H54 (cell line): ENCODE measurements at regions not wholly inside any gene's neighbourhood (a gene's known extent, or its start where the extent isn't known, plus 50 kb on each side); places are given as distances from the start of the nearest gene placed in this dataset.

Experiments
- DNase-seq: peaks from one replicate; pipeline ENCODE4 v3.0.0; 2011; ENCODE audit warnings: low spot score, mixed read lengths; ENCODE audit not compliant: insufficient read length
- FAIRE-seq: peaks from 3 replicates; lab custom pipeline; 2011; peaks lifted over from hg19 to GRCh38; lab: Jason Lieb, UNC
- POLR2A ChIP-seq: IDR thresholded peaks from 2 replicates; pipeline ENCODE4 v1.6.1; 2011; ENCODE audit warnings: low read depth, mild to moderate bottlenecking, low read length

DNA sequence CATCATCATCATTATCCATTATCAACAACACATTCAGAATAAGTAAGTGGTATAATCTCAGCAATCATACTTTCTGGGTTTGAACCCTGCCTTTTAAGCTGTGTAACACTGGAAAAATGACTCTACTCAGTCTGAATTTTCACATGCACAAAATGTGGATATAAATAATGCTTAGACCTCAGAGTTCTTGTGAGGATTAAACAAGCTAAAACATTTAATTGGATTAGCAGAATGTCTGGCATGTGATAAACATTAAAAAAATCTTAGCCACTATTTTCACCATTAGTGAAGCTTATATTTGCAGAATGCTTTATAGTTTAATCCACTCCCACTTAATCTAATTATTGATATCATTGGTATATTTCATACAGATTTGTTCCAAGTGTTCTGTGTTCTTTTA lies 412.3 kb downstream of the RFC3 start:
- TF ChIP-seq POLR2A: no peak
- DNase-seq: no peak
- no peak for FAIRE-seq

GRCh38 chr13:34241332-34241731 lies 423.4 kb downstream of the RFC3 start:
- FAIRE-seq (no peak), DNase-seq (no peak)
- no peak for TF ChIP-seq POLR2A

DNA sequence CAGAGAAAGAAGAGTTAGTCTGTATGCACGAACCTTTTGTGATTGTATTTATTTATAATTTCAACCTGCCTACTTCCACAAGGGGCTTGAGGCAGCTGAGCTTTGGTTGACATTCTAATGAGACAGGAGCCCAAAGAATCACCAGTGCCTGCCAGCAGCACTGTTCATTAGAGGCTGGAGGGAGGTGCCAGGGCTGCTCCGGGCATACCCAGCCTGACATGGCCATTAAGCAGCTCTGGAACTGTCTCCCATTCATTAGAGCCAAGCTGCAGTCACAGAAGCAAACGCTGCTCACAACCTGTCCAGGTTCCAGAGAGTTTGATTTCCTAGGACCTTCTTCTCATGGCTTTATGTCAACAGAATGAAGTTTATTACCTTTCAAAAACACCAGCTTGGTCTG lies 425.5 kb downstream of the RFC3 start:
- TF ChIP-seq POLR2A: no peak
- no peak for FAIRE-seq
- no peak for DNase-seq

DNA sequence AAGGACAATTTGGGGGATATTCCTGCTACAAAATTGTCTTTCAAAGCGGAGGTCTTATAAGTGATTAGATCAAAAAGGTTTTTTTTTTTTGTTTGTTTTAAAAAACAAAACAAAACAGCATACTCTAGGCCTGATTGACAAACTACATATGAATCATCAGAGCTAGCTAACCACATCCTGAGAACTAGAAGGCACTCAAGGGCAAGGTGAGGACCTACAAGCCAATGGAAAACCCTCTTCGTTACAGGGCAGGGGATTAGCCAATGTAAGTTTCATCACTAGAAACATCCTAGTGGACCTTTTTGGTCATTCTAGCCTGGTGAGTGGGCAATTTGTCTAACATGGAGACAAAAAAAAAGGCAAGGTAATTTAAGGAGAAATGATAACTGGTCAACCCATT lies 428.6 kb downstream of the RFC3 start:
- FAIRE-seq (no peak), DNase-seq (no peak)
- no peak for TF ChIP-seq POLR2A

DNA sequence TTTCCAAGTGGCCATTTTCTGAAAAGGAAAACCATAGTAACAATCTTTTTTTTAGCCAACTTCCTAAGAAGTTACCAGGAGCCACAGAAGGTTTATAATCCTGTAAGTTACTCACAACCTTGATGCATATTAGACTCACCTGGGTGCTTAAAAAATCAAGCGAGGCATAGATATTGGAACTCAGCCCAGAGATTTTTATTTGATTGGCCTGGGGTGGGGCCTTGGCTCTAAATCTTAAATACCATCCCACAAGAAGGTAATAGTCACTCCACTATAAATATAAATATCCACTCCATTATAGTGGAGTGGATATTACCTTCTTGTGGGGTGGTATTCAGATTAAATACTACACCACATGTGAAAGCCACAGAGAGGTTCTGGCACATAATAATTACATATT lies 429.6 kb downstream of the RFC3 start:
- TF ChIP-seq POLR2A: no peak
- no peak for DNase-seq
- no peak for FAIRE-seq

GRCh38 chr13:34249546-34250039 lies 431.6 kb downstream of the RFC3 start:
- TF ChIP-seq POLR2A: no peak
- FAIRE-seq (no peak), DNase-seq (no peak)

GRCh38 chr13:34250151-34250670 lies 432.3 kb downstream of the RFC3 start:
- DNase-seq (no peak), FAIRE-seq (no peak)
- TF ChIP-seq POLR2A: no peak

DNA sequence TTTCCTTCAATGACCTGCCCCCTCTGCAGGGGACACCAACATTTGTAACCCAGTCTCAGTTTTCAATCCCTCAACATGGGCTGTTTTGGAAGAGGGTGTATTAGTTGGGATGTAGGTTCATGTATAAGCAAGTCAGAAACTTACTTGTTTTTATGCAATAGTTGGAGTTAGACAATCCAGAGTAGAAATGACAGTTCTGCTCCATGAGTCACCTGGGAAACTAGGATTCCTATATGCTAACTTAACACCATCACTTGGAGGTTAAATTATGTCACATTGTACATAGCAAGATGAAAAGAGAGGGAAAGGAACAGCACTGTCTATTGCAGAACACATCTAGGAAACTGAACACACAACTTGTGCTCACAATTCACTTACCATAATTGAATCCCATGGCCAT lies 436.4 kb downstream of the RFC3 start:
- DNase-seq (no peak), FAIRE-seq (no peak)

DNA sequence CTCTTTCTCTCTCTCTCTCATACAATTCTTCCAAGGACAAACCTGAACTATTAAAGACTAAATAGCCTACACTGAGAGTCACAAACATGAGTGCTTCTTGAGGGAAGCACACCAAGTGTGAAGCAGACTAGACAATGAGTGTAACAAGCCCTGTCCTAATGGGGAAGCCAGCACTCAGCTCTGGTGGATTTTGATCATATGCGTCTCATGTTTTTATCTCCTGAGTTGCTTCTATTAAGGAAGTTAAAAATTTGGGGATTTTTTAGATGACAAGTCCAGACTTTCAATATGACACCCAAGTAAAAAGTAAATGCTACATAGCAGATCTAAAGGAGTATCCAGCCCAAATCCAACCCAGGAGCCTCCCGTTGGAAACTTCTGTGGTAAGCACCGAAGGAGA lies 437.8 kb downstream of the RFC3 start:
- FAIRE-seq (no peak), DNase-seq (no peak)
- no peak for TF ChIP-seq POLR2A

More for the DNA sequence above, 436.4 kb downstream of the RFC3 start:
- no peak for TF ChIP-seq POLR2A

DNA sequence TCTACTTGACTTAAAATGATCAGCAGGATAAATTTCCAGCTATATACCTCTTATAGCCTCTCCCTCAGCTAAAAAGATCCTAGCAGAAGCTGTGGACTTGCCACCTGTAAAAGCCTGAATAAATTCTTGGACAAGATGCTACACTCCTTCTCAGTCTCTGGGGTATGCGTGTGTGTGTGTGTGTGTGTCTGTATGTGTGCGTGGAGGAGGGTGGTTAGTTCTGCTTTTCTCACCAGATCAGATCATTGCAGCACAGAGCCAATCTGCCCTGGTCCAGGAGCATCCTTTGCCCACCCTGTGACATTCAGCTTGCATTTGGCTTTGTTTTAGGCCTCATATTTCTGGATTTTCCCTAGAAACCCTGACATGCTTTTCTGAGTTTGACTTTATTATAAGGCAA lies 438.3 kb downstream of the RFC3 start:
- no peak for DNase-seq
- FAIRE-seq: no peak
- no peak for TF ChIP-seq POLR2A

- no peak for TF ChIP-seq POLR2A
- DNase-seq: no peak
- FAIRE-seq: no peak
Measured at GRCh38 chr13:34257966-34258365, 440.0 kb downstream of the RFC3 start.

- no peak for FAIRE-seq
- no peak for DNase-seq
- no peak for TF ChIP-seq POLR2A
Measured at GRCh38 chr13:34258646-34259386, 440.9 kb downstream of the RFC3 start.

DNA sequence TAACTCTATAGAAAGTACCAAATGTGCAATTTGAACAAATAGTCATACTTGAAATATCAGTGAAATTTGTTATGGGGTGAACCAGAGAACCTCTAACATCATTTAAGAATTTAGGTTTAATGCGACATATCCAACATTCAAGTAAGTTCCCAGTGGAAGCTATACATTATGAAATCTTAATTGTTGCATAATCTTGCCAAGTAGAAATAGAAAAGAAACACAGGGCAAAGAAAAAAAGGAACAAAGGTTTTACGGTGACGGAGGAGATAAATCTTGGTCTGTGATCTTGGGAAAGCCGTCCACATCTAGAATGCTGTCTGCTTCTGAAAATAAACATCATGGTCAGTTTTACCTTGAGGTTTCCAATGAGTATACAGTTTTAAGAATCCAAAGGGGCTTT lies 445.7 kb downstream of the RFC3 start:
- no peak for FAIRE-seq
- no peak for TF ChIP-seq POLR2A
- DNase-seq: no peak

DNA sequence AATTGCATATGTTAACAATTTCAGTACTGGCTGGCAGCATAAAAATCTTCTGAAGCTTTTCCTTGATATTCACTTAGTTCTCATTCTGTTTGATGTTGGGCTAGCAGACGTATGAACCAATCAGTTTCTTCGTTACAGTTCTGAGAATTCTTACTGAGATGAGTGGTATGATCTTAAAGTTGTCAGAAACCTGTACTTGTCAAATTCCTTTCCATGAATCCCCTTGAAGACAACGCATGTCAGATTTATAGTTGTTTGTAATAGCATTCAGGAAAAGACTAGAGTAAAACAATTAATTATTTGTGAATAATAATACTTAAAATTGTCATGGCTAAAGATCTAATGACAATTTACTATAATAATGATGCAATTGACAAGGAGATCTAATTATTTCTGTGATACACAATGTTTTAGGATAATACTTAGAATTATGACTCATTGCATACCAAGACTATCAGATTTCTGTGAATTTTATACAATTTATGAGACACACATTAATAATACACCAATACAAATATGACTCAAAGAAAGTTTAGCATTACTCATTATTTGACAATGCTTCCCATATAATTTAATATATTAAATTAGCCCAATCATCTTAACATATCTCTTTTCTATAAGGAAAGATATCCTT lies 447.2 kb downstream of the RFC3 start:
- FAIRE-seq (no peak), DNase-seq (no peak)
- no peak for TF ChIP-seq POLR2A
